ENCODE measurements at regions not wholly inside any gene's neighbourhood (a gene's known extent, or its start where the extent isn't known, plus 50 kb on each side); places are given as distances from the start of the nearest gene placed in this dataset.

GRCh38 chr5:5930561-5930960, 447.8 kb downstream of the MED10 start:
- DNase-seq = no peak

DNA sequence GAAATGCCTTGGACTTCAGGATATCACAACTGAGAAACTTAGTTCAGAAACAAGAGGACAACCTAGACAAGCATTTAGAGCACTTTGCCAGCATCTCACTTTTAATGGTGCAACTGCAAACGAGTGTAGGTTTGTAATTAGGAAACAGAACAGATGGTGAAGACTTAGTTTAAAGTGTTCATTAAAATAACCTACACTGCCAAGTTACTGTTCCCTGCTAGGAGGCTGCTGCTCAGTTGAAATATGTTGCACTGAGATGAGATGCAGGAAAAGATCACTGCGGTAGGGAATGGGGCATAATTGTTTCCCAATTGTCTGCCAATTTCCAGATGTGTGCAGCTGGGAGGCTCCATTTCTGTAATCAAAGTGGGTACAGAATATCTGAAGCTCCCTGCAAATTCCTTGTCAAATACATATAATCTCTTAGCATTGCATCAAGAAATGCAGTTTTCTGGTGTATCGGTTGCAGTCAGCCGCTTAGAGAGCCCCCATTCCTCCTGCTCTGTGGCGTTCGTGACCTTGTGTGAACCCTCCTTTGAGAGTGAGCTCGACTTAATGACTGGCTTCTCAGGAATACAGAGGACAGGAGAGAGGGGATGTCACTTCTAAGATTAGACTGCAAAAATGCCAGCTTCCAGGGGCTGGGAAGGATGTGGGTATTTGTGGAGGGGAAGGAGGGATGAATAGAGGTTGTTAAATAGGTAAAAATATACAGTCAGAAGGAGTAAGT, 448.9 kb downstream of the MED10 start:
- no peak for DNase-seq

DNA sequence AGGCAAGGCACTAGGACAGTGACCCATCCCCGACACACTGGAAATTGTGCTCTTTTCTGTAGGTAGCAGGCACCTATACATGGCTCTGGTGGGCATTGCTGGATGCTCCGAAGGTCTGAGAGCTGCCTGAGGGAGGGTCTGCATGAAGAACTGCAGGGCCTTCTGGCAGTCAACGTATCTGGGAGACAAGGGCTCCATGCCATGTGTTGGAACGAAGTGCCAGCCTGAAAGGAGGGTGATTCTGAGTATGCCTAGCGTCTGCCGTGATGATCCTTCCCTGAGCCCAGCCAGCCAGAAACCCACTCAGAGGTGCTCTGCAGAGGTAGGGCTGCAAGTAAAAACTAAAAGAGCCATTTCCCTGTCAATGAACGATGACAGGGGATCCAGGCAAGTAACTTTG, 453.2 kb downstream of the MED10 start:
- no peak for DNase-seq

DNA sequence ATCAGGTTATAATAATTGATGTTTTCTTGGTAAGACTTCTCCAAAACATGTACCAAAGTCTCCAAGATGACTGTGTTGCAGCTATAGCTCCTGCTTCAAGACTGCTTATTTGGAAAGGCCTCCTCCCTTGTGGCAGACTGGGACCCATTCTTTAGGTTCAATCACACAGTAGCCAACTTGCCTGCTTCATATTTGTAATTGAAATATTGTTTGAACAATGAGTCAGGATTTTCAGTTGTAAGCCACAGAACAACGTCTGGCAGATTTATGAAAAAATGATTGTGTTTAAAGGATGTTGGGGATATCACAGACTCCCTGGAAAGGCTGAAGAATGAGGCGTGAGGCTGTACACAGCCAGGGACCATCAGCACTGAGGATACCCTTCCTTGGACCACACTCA, 458.9 kb downstream of the MED10 start:
- no peak for DNase-seq

DNA sequence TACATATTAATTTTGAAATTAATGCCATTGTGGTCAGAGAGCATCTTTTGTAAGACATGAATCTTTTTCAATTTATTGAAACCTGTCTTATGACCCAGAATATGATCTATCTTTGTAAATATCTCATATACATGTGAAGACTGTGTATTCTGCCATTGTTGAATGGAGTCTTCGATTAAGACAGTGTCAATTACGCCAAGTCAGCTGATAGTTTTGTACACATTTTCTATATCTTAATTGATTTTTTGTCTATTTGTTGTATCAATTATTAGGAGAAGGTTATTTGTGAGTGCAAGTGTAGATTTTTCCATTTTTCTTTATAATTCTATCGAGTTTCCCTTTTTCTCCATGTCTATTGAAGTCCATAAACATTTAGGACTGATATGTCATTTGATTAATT, 471.6 kb downstream of the MED10 start:
- no peak for DNase-seq

DNA sequence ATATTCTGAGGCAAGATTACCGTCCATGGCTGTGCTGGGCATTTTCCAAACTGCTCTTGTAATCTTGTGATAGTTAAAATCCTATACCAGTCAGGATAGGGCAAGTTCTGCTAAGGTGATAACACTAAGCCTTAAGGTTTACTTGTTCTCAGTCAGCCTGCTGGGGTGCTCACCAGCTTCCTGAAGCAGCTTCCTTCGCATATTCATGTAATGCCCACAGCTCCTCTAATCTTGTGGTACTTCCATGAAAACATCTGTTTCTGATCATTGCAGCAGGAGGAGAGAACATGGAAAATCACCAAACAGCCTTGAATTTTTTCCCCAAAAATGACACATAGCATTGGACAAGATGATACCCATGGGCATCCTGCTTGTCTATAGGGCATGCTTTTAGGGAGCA, 473.2 kb downstream of the MED10 start:
- no peak for DNase-seq

- no peak for DNase-seq
Observed at GRCh38 chr5:5904113-5904512, 474.2 kb downstream of the MED10 start.

GRCh38 chr5:5902678-5903646, 475.4 kb downstream of the MED10 start:
- no peak for DNase-seq

DNA sequence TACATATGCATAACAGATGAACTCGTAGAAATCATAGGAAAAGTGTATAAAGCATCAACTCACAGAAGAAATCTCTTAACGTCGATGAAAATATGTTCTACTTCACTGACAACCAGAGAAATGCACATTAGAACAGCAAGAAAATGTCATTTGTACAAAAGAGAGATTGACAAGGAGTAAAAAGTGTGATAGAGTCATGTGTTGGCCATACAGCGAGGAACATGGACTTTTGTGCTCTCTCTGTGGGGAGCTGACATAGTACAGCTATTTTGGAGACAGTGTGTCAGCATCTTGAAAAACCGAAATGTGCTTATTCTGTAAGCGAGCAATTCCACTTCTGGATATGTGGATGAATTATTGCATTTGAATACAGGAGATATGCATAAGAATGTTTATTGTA, 477.9 kb downstream of the ICE1 start:
- no peak for DNase-seq

DNA sequence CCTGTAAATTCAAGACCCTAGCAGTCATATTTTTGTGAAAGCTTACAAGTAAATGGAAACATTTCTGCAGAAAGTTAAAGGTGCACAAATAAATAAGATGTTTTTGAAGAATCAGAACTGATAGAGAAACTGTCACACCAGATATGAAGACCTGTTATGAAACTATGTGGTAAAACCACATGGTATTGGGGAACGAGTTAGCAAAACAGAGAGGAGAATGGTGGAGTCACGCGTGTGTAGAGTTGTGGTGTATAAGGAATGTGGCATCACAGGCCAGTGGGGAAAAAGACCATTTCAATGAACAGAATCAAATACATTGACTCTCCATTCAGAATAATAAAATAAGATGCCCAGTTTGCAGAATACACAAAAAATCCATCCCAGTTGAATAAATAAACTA, 477.2 kb downstream of the ICE1 start:
- DNase-seq = no peak

DNA sequence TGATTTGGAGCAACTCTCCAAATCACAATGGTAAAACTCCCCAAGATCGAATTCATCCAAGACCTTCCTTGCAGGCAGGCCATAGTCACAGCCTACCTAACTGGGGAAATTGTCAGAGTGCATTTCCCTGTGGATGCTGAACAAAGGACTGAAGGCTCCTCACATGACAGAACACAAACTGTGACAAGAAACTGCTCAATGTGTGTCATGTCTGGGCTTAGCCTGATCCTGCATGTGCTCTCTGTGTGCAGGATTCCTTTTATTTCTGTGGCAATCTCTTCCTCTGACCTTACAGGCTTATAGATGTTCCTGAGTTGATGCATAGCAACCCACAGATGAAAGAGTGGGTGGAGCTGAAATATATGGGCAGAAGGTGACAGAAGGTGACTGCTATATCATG, 465.8 kb downstream of the ICE1 start:
- no peak for DNase-seq

DNA sequence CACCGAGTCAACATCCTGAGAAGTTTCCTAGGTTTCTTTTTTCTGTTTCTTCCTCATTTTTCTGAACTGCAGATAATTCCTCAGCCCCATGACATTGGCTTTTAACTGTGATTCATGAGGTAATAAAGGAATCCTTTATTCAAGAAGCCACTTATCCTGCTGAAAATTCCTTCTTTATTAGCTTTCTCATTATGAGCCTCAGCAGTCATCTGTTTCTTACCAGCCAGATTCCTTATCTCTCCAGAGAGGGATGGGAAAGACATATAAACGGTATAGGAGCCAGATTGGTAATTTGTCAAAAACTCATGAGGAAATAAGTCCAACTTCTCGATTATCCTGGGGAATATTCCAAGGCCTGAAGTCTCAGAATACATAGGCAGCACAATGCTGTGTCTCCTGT, 465.4 kb downstream of the ICE1 start:
- no peak for DNase-seq

GRCh38 chr5:5886812-5887486, 464.5 kb downstream of the ICE1 start:
- peak; percentile 46 to 61 (median 60) for DNase-seq

DNA sequence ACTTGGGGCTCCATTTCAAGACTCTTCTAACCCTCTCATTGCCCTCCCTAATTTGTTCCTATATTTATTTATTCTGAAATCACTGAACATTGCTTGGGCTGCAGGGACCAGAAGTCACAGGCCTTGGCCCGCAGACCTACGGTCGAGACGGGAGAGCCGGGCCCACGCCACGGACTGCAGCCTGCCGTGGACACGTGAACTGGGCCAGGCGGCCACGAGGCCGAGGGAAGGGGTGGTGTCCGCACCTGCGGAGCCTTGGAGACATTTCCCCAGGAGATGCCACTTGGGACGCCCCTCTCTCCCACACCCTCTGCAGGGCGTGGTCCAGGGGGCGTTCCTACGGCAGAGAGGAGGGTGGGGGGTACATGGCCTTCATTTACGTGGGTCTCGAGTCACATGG, 463.9 kb downstream of the ICE1 start:
- no peak for DNase-seq

GRCh38 chr5:5885782-5886181, 463.3 kb downstream of the ICE1 start:
- no peak for DNase-seq

GRCh38 chr5:5884593-5884992, 462.1 kb downstream of the ICE1 start:
- no peak for DNase-seq

DNA sequence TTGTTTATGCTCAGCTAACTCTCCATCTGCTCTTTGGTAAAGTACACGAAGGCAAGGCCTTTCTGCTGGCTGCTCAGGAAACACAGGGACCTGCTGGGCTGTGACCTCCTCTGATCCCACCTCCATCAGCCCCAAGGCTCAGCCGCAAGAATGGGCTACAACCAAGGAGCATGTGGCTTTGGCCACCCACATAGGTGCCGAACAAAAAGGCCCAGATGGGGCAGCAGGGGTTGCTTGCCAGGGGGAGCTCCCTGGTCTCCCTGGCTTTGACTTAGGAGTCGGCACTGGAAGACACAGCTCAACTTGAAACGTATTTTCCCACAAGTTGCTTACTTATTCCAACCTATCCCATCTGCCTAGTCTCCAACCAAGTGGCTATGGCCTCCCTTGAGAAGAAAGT, 461.1 kb downstream of the ICE1 start:
- DNase-seq = no peak

GRCh38 chr5:5883146-5883545, 460.7 kb downstream of the ICE1 start:
- no peak for DNase-seq

DNA sequence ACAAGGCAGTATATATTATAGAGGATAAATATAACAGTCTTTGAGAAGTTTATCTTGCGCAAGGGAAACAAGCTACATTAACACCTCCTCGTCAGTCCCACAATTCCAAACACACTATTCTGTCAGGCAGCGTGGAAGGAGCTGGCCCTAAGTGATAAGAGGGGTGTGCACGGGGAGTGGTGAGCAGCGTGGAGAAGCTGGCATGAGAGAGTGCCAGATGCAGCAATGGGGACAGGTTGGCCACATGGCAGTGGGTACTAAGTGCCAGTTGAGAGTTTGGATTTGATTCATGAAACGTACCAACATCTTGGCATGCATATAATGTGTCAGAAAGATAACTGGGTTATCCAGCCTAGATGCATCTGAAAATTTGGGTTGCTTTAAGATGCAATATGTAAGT, 460.2 kb downstream of the ICE1 start:
- DNase-seq = no peak

GRCh38 chr5:5881294-5881693, 458.8 kb downstream of the ICE1 start:
- peak; percentile 9 to 46 (median 35) for DNase-seq

GRCh38 chr5:5880077-5880763, 457.7 kb downstream of the ICE1 start:
- DNase-seq = no peak

DNA sequence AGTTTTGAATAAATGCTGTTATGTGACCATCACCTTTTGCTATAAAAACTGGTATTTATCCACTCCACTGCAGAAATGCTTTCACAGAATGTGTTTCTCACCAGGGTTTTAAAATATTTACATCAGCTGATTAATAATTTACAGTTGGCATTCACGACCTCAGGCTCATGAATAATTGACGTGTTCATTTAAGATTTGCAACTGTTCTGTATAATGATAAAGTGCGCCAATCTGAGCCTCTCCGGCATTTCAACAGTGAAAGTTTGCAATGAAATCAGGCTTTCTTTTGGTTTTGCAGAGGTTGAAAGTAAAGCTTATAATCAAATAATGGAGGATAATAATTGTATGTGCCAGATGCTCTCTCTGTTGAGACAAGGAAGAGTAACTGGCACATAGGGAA, 434.9 kb downstream of the ICE1 start:
- no peak for DNase-seq

DNA sequence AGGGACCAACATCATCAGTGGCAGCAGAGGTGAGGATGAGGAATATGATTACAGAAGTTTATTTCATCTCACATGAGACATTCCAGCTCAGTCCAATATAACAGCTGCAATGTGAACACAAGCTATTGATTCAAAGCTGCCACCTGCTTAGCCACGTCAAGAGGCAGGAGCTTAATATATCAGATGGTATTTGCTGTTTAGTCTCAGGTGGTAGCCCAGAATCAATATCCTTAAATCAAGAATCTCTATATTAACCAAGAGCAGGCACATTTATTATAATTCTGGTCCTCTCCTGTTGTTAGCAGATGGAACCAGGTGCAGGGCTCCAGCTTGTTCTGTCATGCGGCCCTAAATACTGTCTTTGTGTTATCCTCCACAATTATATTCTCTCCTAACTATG, 431.6 kb downstream of the ICE1 start:
- DNase-seq = peak in 2 of 3 experiments; percentile 17 to 67

Measured in NCI-H1417 (cell line).